PFSK-1 (cell line): ENCODE measurements at regions not wholly inside any gene's neighbourhood (a gene's known extent, or its start where the extent isn't known, plus 50 kb on each side); places are given as distances from the start of the nearest gene placed in this dataset.

Experiments used
- FOXP2 ChIP-seq: optimal IDR thresholded peaks from 2 replicates; pipeline ENCODE3; 2011; ENCODE audit warnings: borderline replicate concordance, control low read depth, inconsistent platforms; ENCODE audit not compliant: insufficient read depth; ENCODE audit errors: extremely low read length, extremely low read depth
- POLR2AphosphoS5 ChIP-seq: IDR thresholded peaks from 2 replicates; pipeline ENCODE4 v1.6.1; 2012; ENCODE audit warnings: low read depth, mild to moderate bottlenecking, control low read depth, low read length, moderate library complexity
- REST ChIP-seq, 2 experiments: IDR thresholded peaks; 2 replicates each; pipeline versions ENCODE4 v1.6.1 to v1.8.0; 2011 to 2012; ENCODE audit warnings: low read depth in 2 of 2, low read length in 2 of 2, control low read depth in 1 of 2, inconsistent platforms in 1 of 2, mild to moderate bottlenecking in 1 of 2, moderate library complexity in 1 of 2; ENCODE audit not compliant: insufficient read depth in 1 of 2
- SIN3A ChIP-seq: IDR thresholded peaks from 2 replicates; pipeline ENCODE4 v1.6.1; 2012; ENCODE audit warnings: mild to moderate bottlenecking, low read length, moderate library complexity, borderline replicate concordance; ENCODE audit not compliant: insufficient read depth
- TAF1 ChIP-seq: IDR thresholded peaks from 2 replicates; pipeline ENCODE4 v1.6.1; 2012; ENCODE audit warnings: low read length, control low read depth, borderline replicate concordance; ENCODE audit not compliant: insufficient read depth

DNA sequence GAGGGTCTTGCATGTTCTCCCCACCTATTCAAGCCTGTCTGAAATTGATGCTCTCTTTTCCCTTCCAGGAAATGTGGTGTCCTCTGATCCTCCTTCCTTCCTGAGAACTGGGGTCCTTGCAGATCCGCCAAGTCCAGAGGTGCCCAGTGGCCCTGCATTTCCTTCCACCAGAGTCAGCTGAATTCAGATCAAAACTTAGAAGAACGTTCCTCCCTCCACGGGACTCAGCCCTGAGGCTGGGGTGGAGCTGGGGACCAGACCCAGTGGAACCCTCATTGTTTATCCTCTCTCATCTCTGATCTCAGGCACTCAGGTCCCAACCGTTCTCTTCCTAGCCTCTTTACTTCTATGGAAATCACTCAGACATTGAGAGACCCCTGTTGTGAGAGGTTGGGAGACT, 477.3 kb downstream of the TSHZ3 start:
- no peak for TF ChIP-seq FOXP2
- TF ChIP-seq TAF1: no peak
- no peak for TF ChIP-seq REST (IDR thresholded peaks at IDR 0.05; ENCODE audit: insufficient read depth in 1 of 2, low read depth in 2 of 2, low read length in 2 of 2)
- no peak for TF ChIP-seq POLR2AphosphoS5

DNA sequence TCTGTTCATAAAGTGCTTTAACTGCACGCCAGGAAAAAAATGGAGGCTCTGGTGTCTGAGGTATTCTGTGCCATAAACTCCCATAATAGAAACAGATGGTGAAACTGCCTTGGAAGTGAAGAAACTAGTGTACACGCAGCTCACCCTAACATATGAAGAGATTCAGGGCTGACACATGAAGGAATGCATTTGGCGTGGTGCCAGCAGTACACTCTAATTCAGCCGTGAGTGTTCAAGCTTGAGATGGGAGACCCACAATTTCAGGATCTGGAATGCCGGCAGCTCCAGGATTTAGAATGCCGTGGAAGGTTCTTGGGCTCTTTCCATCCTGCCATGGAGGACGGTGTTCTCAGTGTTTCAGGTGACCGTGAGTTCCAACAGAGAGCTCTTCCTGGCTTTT, 478.4 kb downstream of the TSHZ3 start:
- no peak for TF ChIP-seq FOXP2
- no peak for TF ChIP-seq TAF1
- no peak for TF ChIP-seq POLR2AphosphoS5
- TF ChIP-seq SIN3A: no peak
- TF ChIP-seq REST (IDR thresholded peaks at IDR 0.05; ENCODE audit: insufficient read depth in 1 of 2, low read depth in 2 of 2, low read length in 2 of 2): no peak

DNA sequence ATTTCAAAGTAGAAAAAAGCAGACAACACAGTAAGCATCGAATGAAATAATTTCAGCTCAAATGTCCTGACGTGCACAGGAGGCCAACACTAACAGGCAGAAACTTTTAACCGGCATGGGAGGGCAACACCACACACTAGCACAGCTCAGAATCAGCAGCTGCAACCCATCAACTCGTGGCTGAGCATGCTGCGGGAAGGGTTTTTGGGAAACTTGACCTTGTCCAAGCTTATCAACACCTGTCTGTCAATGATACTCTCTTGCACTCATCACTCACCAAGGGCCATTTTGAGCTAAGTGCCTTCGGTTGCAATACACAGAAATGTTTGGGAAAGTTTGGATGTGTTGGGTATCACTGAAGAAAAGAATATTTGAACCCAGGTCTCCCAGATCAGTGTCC, 483.7 kb downstream of the TSHZ3 start:
- TF ChIP-seq TAF1: no peak
- no peak for TF ChIP-seq SIN3A
- TF ChIP-seq FOXP2: no peak

DNA sequence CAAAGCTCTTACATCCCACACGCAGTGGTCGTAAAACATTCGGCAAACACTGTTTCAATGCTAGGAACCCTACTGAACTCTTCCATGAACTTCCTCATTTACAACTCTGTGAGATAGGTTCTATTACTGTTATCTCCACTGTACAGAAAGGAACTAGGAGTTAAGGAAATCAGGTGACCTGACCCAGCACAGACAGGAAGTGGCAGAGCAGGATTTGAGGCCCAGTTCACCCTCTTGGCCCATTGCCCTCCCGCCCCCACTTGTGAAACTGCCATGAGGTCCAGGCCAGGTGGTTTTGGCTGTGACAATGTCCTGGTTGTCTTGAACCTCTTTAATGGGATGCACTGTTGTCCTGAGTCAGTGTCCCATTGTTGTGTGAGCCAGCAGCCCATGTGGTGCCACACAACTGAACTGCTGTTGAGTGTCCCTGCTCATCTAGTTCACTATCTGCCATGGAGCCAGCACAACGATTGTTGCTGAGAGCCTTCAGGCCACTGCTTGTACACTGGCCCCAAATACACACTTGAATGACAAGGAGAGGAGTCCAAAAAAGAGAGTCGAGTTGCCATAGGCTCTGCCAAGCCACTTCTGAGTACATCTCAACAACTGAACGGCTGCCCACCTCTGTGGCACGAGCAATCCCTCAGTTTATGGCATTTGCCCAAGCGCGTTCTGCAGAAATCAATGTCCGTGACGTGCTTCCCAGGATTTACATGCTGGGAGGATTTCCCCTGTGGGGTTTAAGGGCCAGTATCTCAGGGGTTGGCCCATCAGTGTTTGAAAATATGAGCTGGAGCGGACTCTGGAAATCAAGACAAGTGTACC, 484.6 kb downstream of the TSHZ3 start:
- TF ChIP-seq TAF1: no peak
- TF ChIP-seq SIN3A: no peak
- TF ChIP-seq FOXP2: no peak
- no peak for TF ChIP-seq POLR2AphosphoS5
- no peak for TF ChIP-seq REST (IDR thresholded peaks at IDR 0.05; ENCODE audit: insufficient read depth in 1 of 2, low read depth in 2 of 2, low read length in 2 of 2)

GRCh38 chr19:30862876-30863275, 486.4 kb downstream of the TSHZ3 start:
- TF ChIP-seq REST (IDR thresholded peaks at IDR 0.05; ENCODE audit: insufficient read depth in 1 of 2, low read depth in 2 of 2, low read length in 2 of 2) (no peak), SIN3A (no peak), FOXP2 (no peak), POLR2AphosphoS5 (no peak), TAF1 (no peak)
